ENCODE measurements at regions not wholly inside any gene's neighbourhood (a gene's known extent, or its start where the extent isn't known, plus 50 kb on each side); places are given as distances from the start of the nearest gene placed in this dataset.

DNA sequence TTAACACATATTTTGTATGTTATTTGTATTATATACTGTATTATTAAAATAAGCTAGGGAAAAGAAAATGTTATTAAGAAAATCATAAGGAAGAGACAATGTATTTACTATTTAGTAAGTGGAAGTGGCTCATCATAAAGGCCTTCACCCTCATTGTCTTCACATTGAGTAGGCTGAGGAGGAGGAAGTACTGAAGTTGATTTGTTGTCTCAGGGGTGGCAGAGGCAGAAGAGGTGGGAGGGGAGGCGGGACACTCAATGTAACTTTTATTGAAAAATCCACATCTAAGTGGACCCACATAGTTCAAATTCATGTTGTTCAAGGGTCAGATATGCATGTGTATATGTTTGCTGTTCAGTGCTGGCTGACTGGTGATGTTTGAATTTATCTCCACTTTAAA is 210.2 kb upstream of the CITED2 start:
- Histone ChIP-seq H3K27ac (no peak overlapping the region), H3K4me1 (peaks cover 21% of the 10 kb centered on the region in 2 donors), H3K36me3 (no peaks in the 10 kb centered on the region), H3K4me3 (no peak overlapping the region), H3K27me3 (no peaks in the 10 kb centered on the region), H3K9me3 (no peaks in the 10 kb centered on the region)
- ATAC-seq, result no peak
- DNase-seq, result no peak
- TF ChIP-seq POLR2A (IDR thresholded peaks at IDR 0.05), result no peak
- TF ChIP-seq, protein P1, sequence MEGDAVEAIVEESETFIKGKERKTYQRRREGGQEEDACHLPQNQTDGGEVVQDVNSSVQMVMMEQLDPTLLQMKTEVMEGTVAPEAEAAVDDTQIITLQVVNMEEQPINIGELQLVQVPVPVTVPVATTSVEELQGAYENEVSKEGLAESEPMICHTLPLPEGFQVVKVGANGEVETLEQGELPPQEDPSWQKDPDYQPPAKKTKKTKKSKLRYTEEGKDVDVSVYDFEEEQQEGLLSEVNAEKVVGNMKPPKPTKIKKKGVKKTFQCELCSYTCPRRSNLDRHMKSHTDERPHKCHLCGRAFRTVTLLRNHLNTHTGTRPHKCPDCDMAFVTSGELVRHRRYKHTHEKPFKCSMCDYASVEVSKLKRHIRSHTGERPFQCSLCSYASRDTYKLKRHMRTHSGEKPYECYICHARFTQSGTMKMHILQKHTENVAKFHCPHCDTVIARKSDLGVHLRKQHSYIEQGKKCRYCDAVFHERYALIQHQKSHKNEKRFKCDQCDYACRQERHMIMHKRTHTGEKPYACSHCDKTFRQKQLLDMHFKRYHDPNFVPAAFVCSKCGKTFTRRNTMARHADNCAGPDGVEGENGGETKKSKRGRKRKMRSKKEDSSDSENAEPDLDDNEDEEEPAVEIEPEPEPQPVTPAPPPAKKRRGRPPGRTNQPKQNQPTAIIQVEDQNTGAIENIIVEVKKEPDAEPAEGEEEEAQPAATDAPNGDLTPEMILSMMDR (IDR thresholded peaks at IDR 0.05 in 4 of 5, conservative IDR thresholded peaks at IDR 0.05 in 1 of 5), result no peak
- in situ Hi-C loops (cut with MboI; ENCODE audit: low sequenced_read_pairs in 4 of 4) (no loop called here), intact Hi-C loops (cut with DNase I; ENCODE audit: low total_unique reads) (no loop called here)

- intact Hi-C loops (cut with DNase I; ENCODE audit: low total_unique reads) (no loop called here), in situ Hi-C loops (cut with MboI; ENCODE audit: low sequenced_read_pairs in 4 of 4) (no loop called here)
- no peak overlapping the region for H3K4me3 ChIP-seq
- no peak overlapping the region for H3K27ac ChIP-seq
- H3K27me3 ChIP-seq, result no peaks in the 10 kb centered on the region
- H3K4me1 ChIP-seq, result peaks cover 9 to 12% of the 10 kb centered on the region in 2 donors
- DNase-seq (no peak), ATAC-seq (no peak)
- no peaks in the 10 kb centered on the region for H3K36me3 ChIP-seq
- H3K9me3 ChIP-seq, result no peaks in the 10 kb centered on the region
- TF ChIP-seq POLR2A (IDR thresholded peaks at IDR 0.05), result no peak
- TF ChIP-seq, protein P1 (IDR thresholded peaks at IDR 0.05 in 4 of 5, conservative IDR thresholded peaks at IDR 0.05 in 1 of 5), result no peak
Measured at GRCh38 chr6:139583420-139583819, 209.0 kb upstream of the CITED2 start.

DNA sequence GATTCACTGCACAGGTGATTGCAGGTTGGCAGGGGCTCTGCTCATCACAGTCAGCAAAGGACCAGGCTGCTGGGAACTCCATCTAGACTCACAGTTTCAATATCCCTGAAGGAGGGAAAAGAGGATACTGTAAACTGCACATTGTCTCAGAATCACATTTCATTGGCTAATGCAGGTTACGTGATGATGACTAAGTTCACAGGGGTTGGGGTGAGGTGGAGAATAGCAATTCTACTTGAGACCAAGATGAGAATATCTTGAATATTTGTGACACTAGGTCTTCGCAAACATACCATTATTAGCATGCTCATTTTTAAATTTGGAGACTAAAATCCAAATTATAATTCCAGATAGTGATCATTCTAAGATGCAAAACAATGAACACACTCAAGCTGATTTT is 208.5 kb upstream of the CITED2 start:
- Histone ChIP-seq H3K4me1 (peaks cover 5 to 11% of the 10 kb centered on the region in 2 donors), H3K27ac (no peak overlapping the region), H3K36me3 (no peaks in the 10 kb centered on the region), H3K4me3 (no peak overlapping the region), H3K27me3 (no peaks in the 10 kb centered on the region), H3K9me3 (no peaks in the 10 kb centered on the region)
- no peak for DNase-seq
- intact Hi-C loops (cut with DNase I; ENCODE audit: low total_unique reads), result no loop called here
- no peak for ATAC-seq
- in situ Hi-C loops (cut with MboI; ENCODE audit: low sequenced_read_pairs in 4 of 4), result no loop called here
- no peak for TF ChIP-seq POLR2A (IDR thresholded peaks at IDR 0.05)
- TF ChIP-seq, protein P1 (IDR thresholded peaks at IDR 0.05 in 4 of 5, conservative IDR thresholded peaks at IDR 0.05 in 1 of 5), result no peak

GRCh38 chr6:139581485-139581865 is 207.0 kb upstream of the CITED2 start:
- Histone ChIP-seq H3K4me1 (peaks cover 0 to 6% of the 10 kb centered on the region in 2 donors), H3K9me3 (no peaks in the 10 kb centered on the region), H3K27ac (no peak overlapping the region), H3K4me3 (no peak overlapping the region), H3K27me3 (no peaks in the 10 kb centered on the region), H3K36me3 (no peaks in the 10 kb centered on the region)
- ATAC-seq (no peak), DNase-seq (no peak)
- intact Hi-C loops (cut with DNase I; ENCODE audit: low total_unique reads) (no loop called here), in situ Hi-C loops (cut with MboI; ENCODE audit: low sequenced_read_pairs in 4 of 4) (no loop called here)
- TF ChIP-seq, protein P1 (IDR thresholded peaks at IDR 0.05 in 4 of 5, conservative IDR thresholded peaks at IDR 0.05 in 1 of 5), result no peak
- no peak for TF ChIP-seq POLR2A (IDR thresholded peaks at IDR 0.05)
